GM12878 (cell line): ENCODE measurements at regions not wholly inside any gene's neighbourhood (a gene's known extent, or its start where the extent isn't known, plus 50 kb on each side); places are given as distances from the start of the nearest gene placed in this dataset.

ENCODE experiments used
- ATAC-seq: fragments of 200-7000 bp; cut with Tn5 transposase; 3 replicates; pipeline ENCODE4 v1.9.1; 2020; ENCODE audit warnings: mild to moderate bottlenecking, moderate library complexity
- BruUV-seq: library from RNA; stranded (reverse); fragments of 400-500 nt; replicated peaks from 2 replicates; lab custom pipeline; 2021; lab: Mats Ljungman, UMichigan
- CTCF ChIA-PET: fragments of 300-600 bp; sonication (Branson Sonifier 250); formaldehyde crosslinking; extraction: SDS; loops from one replicate; lab custom pipeline; 2021; ENCODE audit warnings: inconsistent platforms; lab: Yijun Ruan, JAX
- POLR2A ChIA-PET: fragments of 350-600 bp; formaldehyde crosslinking; extraction: SDS; loops from one replicate; lab custom pipeline; 2021; ENCODE audit warnings: inconsistent platforms; lab: Charles Lee
- RAD21 ChIA-PET: fragments of 300-600 bp; sonication (Branson Sonifier 250); formaldehyde crosslinking; loops from one replicate; lab custom pipeline; 2023; ENCODE audit warnings: antibody characterized with exemption; ENCODE audit not compliant: unreplicated experiment; lab: Charles Lee
- SMC1A ChIA-PET: fragments of 300-600 bp; sonication (Branson Sonifier 250); formaldehyde crosslinking; loops from one replicate; lab custom pipeline; 2023; ENCODE audit not compliant: unreplicated experiment, uncharacterized antibody; lab: Charles Lee
- DNase-seq: peaks from one replicate; pipeline ENCODE4 v3.0.0-alpha.2; 2011; ENCODE audit warnings: low read depth, low spot score
- FAIRE-seq: peaks from 3 replicates; lab custom pipeline; 2011; peaks lifted over from hg19 to GRCh38; lab: Jason Lieb, UNC
- H2AFZ ChIP-seq: 2 replicates; pipeline ENCODE4 v1.6.0; 2011; ENCODE audit warnings: low read depth, low read length, control low read depth; ENCODE audit not compliant: control insufficient read depth
- H3K27ac ChIP-seq: 2 replicates; pipeline ENCODE4 v1.5.1; 2011; ENCODE audit warnings: control low read depth; ENCODE audit not compliant: control insufficient read depth, insufficient read depth
- H3K27me3 ChIP-seq, 2 experiments: replicated peaks in 1 of 2; 2 replicates each; pipeline versions ENCODE4 v1.6.0 to v1.6.1; 2011; ENCODE audit warnings: low read length in 1 of 2; ENCODE audit not compliant: control insufficient read depth in 2 of 2, insufficient read depth in 2 of 2
- H3K36me3 ChIP-seq, 2 experiments: 2 replicates each; pipeline ENCODE4 v1.5.1; 2011; ENCODE audit warnings: low read length in 1 of 2; ENCODE audit not compliant: control insufficient read depth in 2 of 2, insufficient read depth in 2 of 2
- H3K4me1 ChIP-seq: 2 replicates; pipeline ENCODE4 v1.6.1; 2011; ENCODE audit warnings: mild to moderate bottlenecking, low read length, moderate library complexity, mixed read lengths; ENCODE audit not compliant: control insufficient read depth, insufficient read depth
- H3K4me2 ChIP-seq: 2 replicates; pipeline ENCODE4 v1.6.0; 2011; ENCODE audit warnings: control low read depth; ENCODE audit not compliant: control insufficient read depth, insufficient read depth
- H3K4me3 ChIP-seq: fragments of 200-600 bp; sonication (generic); 2 replicates; pipeline ENCODE4 v1.5.1; 2016
- H3K79me2 ChIP-seq: 2 replicates; pipeline ENCODE4 v1.6.0; 2011; ENCODE audit warnings: low read length; ENCODE audit not compliant: control insufficient read depth, insufficient read depth
- H3K9ac ChIP-seq: 2 replicates; pipeline ENCODE4 v1.8.0; 2011; ENCODE audit warnings: low read length, control low read depth, mixed read lengths; ENCODE audit not compliant: control insufficient read depth, insufficient read depth
- H3K9me3 ChIP-seq: replicated peaks from 3 replicates; pipeline ENCODE4 v1.5.1; 2011; ENCODE audit warnings: mild to moderate bottlenecking, low read length; ENCODE audit not compliant: control insufficient read depth, insufficient read depth
- H4K20me1 ChIP-seq: 2 replicates; pipeline ENCODE4 v1.6.0; 2011; ENCODE audit not compliant: control insufficient read depth, insufficient read depth
- BCLAF1 ChIP-seq: fragments of 450-650 bp; IDR thresholded peaks from 2 replicates; pipeline ENCODE4 v1.6.1; 2017; ENCODE audit warnings: antibody characterized with exemption, mild to moderate bottlenecking, moderate library complexity
- BHLHE40 ChIP-seq, 2 experiments: fragments of 450-650 bp in 1 of 2; IDR thresholded peaks; 2 replicates each; pipeline ENCODE4 v1.6.1; 2011 to 2017; ENCODE audit warnings: low read depth in 2 of 2, borderline replicate concordance in 1 of 2, improper control_type of control experiment in 1 of 2, low read length in 1 of 2, mild to moderate bottlenecking in 1 of 2
- BMI1 ChIP-seq: fragments of 450-650 bp; IDR thresholded peaks from 2 replicates; pipeline ENCODE4 v1.6.1; 2016; ENCODE audit warnings: mild to moderate bottlenecking, moderate library complexity, borderline replicate concordance
- CBX5 ChIP-seq: sonication (generic); IDR thresholded peaks from 2 replicates; pipeline ENCODE4 v1.6.1; 2016; ENCODE audit warnings: low read depth, moderate library complexity, mild to moderate bottlenecking, inconsistent platforms
- CEBPZ ChIP-seq: fragments of 150-350 bp; IDR thresholded peaks from 2 replicates; pipeline ENCODE4 v1.6.1; 2016; ENCODE audit warnings: low read depth, low read length
- FOXM1 ChIP-seq: IDR thresholded peaks from 2 replicates; pipeline ENCODE4 v1.6.1; 2012; ENCODE audit warnings: low read depth, mild to moderate bottlenecking, inconsistent platforms, low read length, moderate library complexity
- MYC ChIP-seq: IDR thresholded peaks from 2 replicates; pipeline ENCODE4 v1.6.1; 2011; ENCODE audit warnings: mild to moderate bottlenecking, low read length, moderate library complexity, inconsistent platforms; ENCODE audit not compliant: insufficient read depth, insufficient replicate concordance, insufficient read length, severe bottlenecking
- NFIC ChIP-seq: IDR thresholded peaks from 2 replicates; pipeline ENCODE4 v1.6.1; 2012; ENCODE audit warnings: low read depth, mild to moderate bottlenecking, inconsistent platforms, low read length, moderate library complexity
- POLR2AphosphoS5 ChIP-seq: IDR thresholded peaks from 2 replicates; pipeline ENCODE4 v1.6.1; 2011; ENCODE audit warnings: mild to moderate bottlenecking, low read length, inconsistent platforms
- SMC3 ChIP-seq: IDR thresholded peaks from 2 replicates; pipeline ENCODE4 v1.6.1; 2011; ENCODE audit warnings: low read length, improper control_type of control experiment, borderline replicate concordance
- WGBS: methylation state at CpG from one replicate; pipeline ENCODE4 v1.1.6; 2016; ENCODE audit warnings: low lambda C conversion rate; ENCODE audit not compliant: insufficient replicate concordance, insufficient coverage; ENCODE audit errors: missing lambda C conversion rate; 5-methylcytosine and 5-hydroxymethylcytosine counted together
- in situ Hi-C: fragments of 300-500 bp; cut with MboI; formaldehyde crosslinking; loops from 9 replicates; pipeline ENCODE4 v1.14.3; 2018; ENCODE audit warnings: mixed read lengths
- intact Hi-C: fragments of 100-400 bp; cut with micrococcal nuclease; formaldehyde crosslinking; loops from one replicate; pipeline ENCODE4 v1.14.2; 2022; ENCODE audit not compliant: unreplicated experiment
- TF ChIP-seq, protein P1 (sequence below): IDR thresholded peaks from 2 replicates; pipeline ENCODE4 v1.6.1; 2012; ENCODE audit warnings: improper control_type of control experiment, low read depth, low read length; ENCODE audit not compliant: insufficient replicate concordance

DNA sequence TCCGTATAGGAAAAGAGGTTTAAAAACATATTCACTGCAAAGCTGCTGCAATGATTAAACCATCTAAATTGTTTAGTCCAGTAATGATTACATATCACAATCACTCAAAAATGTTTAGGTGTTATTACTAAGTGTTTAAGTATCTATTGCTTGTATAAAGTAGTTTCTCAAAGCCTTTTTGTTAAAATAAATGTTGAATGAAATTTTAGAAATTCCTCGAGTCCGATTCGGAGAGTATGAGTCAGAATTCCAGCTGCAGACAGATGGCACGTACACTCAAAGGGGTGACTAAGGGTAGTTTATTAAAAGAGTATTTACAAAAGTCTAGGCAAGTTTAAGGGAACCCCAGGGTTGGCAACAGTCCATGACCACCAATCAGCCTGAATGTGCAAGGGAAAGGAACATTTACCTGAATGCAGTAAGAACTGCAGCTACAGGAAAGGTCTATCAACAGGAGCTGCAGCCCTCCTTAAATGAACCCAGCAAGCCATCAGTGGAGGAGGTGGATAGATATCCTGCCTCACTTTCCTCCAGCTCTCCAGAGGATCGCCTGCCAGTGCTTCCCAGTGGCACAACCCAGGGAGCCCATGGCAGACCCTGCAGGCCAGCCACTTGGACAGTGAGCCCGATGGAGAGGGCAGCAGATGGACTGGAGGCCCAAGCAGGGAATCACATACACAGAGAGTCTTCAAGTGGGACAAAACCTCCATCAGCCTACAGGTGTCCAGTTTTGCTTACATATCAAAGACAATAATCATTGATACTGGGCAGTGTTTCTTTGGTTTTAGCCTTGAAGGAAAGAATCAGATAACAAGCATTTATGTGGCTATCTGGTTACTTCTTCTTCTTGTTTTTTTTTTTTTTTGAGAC lies 92.1 kb upstream of the SLC44A3 start:
- CTCF ChIA-PET: no interaction called here
- Histone ChIP-seq H3K79me2 (no peaks in the 10 kb centered on the region), H4K20me1 (no peaks in the 10 kb centered on the region), H3K9ac (no peak overlapping the region), H3K4me1 (no peaks in the 10 kb centered on the region), H3K27me3 (no peaks in the 10 kb centered on the region), H3K27ac (no peak overlapping the region), H3K36me3 (no peaks in the 10 kb centered on the region), H3K4me2 (no peak overlapping the region), H2AFZ (no peak overlapping the region), H3K9me3 (no peaks in the 10 kb centered on the region), H3K4me3 (no peak overlapping the region)
- SMC1A ChIA-PET: no interaction called here
- in situ Hi-C loops (no loop called here), intact Hi-C loops (no loop called here)
- 44% methylated on average over 7 of the region's 7 CpGs for WGBS
- POLR2A ChIA-PET: no interaction called here
- no peak for FAIRE-seq
- BruUV-seq: no TSS peak
- no peak for ATAC-seq
- DNase-seq: no peak
- RAD21 ChIA-PET: no interaction called here
- no peak for TF ChIP-seq NFIC
- no peak for TF ChIP-seq BHLHE40 (IDR thresholded peaks at IDR 0.05; ENCODE audit: borderline replicate concordance in 1 of 2, low read depth in 2 of 2, low read length in 1 of 2)
- TF ChIP-seq, protein P1, sequence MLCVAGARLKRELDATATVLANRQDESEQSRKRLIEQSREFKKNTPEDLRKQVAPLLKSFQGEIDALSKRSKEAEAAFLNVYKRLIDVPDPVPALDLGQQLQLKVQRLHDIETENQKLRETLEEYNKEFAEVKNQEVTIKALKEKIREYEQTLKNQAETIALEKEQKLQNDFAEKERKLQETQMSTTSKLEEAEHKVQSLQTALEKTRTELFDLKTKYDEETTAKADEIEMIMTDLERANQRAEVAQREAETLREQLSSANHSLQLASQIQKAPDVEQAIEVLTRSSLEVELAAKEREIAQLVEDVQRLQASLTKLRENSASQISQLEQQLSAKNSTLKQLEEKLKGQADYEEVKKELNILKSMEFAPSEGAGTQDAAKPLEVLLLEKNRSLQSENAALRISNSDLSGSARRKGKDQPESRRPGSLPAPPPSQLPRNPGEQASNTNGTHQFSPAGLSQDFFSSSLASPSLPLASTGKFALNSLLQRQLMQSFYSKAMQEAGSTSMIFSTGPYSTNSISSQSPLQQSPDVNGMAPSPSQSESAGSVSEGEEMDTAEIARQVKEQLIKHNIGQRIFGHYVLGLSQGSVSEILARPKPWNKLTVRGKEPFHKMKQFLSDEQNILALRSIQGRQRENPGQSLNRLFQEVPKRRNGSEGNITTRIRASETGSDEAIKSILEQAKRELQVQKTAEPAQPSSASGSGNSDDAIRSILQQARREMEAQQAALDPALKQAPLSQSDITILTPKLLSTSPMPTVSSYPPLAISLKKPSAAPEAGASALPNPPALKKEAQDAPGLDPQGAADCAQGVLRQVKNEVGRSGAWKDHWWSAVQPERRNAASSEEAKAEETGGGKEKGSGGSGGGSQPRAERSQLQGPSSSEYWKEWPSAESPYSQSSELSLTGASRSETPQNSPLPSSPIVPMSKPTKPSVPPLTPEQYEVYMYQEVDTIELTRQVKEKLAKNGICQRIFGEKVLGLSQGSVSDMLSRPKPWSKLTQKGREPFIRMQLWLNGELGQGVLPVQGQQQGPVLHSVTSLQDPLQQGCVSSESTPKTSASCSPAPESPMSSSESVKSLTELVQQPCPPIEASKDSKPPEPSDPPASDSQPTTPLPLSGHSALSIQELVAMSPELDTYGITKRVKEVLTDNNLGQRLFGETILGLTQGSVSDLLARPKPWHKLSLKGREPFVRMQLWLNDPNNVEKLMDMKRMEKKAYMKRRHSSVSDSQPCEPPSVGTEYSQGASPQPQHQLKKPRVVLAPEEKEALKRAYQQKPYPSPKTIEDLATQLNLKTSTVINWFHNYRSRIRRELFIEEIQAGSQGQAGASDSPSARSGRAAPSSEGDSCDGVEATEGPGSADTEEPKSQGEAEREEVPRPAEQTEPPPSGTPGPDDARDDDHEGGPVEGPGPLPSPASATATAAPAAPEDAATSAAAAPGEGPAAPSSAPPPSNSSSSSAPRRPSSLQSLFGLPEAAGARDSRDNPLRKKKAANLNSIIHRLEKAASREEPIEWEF: no peak
- no peak for TF ChIP-seq BCLAF1
- TF ChIP-seq BMI1: no peak
- TF ChIP-seq SMC3: no peak
- TF ChIP-seq FOXM1: no peak
- no peak for TF ChIP-seq POLR2AphosphoS5
- no peak for TF ChIP-seq CBX5
- no peak for TF ChIP-seq MYC
- no peak for TF ChIP-seq CEBPZ
